ENCODE measurements at regions not wholly inside any gene's neighbourhood (a gene's known extent, or its start where the extent isn't known, plus 50 kb on each side); places are given as distances from the start of the nearest gene placed in this dataset.
"Not testable (repeated sequence)": the region's sequence is repeated elsewhere in the genome, so short reads cannot be mapped to it uniquely, and the experiment has no call there.

DNA sequence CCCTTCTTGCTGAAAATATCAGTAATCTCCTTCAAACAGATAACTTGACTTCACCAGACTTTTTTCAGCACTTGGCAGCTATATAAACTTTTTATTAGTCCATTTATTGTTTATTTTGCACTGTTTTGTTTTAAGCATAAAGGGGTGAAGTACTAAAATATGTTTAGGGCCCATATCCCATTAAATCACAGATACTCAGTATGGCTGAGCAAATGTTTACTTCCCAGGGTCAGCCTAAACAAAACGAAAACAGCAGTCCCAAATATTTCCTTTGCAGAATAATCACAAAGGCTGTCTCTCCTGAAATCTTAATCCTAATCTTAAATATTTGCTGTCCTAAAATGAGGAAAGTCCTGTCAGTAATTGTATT lies 649.6 kb downstream of the TNS3 start:
- DNase-seq = no peak

GRCh38 chr7:46930366-46930765 lies 651.5 kb downstream of the TNS3 start:
- no peak for DNase-seq

DNA sequence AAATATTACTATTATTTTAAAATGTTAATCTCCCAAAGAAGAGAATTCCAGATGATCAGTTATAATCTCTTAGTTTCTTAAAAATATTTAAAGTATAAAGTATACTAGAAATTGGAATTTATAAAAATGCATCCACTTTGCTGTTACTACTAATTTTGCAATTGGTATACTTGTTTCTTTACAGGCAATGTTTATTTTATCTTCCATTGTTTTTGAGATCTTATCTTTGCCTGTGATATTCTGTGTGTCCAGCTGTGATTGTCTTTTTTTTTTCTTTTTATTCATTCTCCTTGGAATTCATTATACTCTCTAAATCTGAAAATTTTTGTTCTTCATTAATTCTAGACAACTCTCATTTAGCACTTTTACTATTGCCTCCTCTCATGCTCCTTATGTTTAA lies 652.6 kb downstream of the TNS3 start:
- no peak for DNase-seq

- no peak for DNase-seq
Measured at GRCh38 chr7:46928719-46929118, 653.2 kb downstream of the TNS3 start.

- DNase-seq = no peak
Measured at GRCh38 chr7:46927131-46927810, 654.6 kb downstream of the TNS3 start.

- DNase-seq = no peak
Measured at GRCh38 chr7:46916581-46916980, 665.3 kb downstream of the TNS3 start.

- DNase-seq = no peak
Measured at GRCh38 chr7:46912692-46913091, 669.2 kb downstream of the TNS3 start.

DNA sequence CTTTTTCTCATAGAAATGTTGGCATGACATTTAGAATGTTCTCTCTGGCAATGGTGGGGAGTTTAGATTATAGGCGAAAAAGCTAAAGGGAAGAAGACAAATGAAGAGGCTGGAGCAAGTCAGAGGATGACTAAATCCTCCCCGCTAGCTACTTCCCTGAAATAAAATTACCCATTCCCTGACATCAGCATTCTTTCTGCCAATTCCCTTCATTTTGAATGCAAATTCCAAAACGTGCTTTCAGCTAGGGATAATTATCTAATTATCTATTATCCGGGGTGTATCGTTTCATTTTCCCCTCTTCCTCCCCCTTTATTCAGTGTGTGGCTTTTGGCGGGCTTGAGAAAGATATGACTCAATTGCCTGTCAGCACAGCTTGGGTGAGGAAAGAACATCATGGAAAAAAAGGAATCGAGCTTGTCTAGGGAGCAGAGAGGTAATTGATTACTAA lies 672.3 kb downstream of the TNS3 start:
- DNase-seq = no peak

- DNase-seq = no peak
Measured at GRCh38 chr7:46908770-46909169, 673.1 kb downstream of the TNS3 start.

GRCh38 chr7:46904523-46904922 lies 677.4 kb downstream of the TNS3 start:
- not testable (repeated sequence) for DNase-seq

DNA sequence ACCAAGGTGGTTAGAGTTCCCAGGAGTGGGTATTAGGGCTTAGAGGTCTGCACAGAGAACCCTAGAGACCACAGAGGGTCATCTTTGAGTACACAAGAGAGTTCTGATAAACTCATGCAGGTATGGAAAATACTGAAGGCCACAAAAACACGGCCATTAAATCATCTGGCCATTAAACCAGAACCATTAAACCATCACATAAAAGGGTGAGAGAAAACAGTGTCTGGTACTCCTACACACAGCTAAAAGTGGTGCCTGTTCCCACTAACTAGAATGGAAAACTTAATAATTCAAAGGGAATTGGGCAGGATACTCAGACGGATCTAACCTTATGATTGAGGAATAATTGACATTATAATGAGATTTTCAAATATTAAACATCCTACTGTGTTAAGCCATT lies 679.4 kb downstream of the TNS3 start:
- no peak for DNase-seq

DNA sequence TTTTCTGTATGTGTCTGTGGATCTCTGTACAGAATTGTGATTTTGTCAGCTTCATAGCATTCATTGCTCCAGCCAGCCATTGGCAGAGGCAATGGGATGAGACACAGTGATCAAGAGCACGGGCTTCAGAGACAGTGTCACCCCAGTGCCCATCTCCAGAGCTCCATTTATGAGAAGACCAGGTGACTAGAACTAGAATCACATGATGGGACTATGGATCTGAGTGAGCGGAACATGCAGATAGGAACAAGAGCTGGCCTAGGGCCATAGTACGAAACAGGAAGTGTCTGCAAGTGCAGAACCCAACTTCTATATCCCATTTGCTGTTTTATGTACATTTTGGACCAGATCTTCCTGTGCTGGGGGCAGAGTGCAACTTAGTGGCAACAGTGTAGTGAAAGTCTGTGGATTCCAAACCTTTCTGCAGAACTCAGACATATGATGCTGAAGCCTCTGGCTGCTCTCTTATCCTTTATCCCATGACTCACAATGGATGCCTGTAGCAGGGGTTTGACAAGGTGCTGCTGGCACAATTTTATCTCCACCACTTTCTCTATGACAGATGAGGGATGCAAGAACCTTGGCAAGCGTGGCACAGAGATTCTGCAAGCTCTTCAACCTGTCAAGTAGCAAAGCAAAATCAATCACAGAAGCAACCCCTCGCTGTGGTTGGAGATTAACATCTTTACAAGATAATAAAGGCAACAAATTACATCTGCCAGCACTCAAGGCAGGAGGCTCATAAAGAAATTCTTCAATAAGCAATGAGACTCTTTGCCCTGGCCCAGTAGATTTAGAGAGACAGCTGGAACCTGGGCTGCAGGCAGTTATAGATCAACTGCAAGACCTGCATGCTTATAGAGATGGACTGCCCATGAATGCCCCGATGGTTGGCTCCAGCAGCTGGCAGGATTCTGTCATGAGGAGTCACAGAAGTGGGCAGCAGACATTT lies 681.3 kb downstream of the TNS3 start:
- DNase-seq = no peak

DNA sequence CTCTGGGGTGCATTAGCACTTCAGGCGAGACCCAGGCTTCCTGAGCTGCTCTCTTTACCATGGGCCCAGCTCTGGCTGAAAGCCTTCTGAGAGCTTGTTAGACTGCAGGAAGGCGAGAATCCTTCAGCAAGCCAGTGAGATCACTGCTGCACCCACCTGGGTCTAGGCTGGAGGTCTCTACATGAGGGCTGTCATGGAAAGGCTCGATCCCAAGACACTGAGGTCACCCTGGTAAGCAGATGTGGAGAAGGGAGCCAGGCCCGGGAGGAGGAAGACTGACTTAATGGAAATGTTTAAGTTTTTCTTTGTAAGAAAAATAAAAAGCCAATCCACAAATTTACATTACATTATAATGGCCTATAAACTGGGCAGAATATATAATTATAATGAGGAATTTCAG lies 684.5 kb downstream of the TNS3 start:
- no peak for DNase-seq

GRCh38 chr7:46886669-46887374 lies 695.1 kb downstream of the TNS3 start:
- no peak for DNase-seq

GRCh38 chr7:46885167-46885566 lies 696.7 kb downstream of the TNS3 start:
- DNase-seq = no peak

DNA sequence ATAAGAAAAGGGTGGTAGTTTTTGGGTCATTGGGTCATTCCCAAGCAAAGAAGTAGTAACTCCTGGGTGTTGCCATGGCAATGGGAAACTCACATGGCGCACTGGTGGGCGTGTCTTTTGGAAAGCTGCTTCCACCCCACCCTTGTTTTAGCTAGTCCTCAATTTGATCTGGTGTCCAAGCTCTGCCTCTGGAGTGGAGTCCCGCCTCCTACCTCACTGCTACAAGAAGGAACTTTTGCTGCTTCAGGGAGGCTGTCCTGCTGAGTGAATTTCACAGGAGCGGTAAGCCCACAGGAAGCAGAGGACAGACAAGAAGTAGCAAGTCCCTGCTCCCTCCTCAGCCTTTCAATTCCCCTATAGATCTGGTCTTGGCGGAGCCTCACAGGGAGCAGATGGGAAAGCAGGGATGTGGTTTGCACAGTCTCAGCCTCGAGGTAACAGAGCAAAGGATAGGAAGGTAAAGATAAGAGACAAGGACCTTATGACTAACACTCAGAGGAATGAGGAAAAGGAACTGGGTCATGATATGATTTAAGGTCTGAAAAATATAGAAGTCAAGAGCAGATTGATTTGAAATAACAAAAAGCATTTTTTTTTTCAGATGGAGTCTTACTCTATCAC lies 700.3 kb downstream of the TNS3 start:
- no peak for DNase-seq

- no peak for DNase-seq
Measured at GRCh38 chr7:46880508-46881196, 701.3 kb downstream of the TNS3 start.

GRCh38 chr7:46879783-46880182 lies 702.1 kb downstream of the TNS3 start:
- no peak for DNase-seq

DNA sequence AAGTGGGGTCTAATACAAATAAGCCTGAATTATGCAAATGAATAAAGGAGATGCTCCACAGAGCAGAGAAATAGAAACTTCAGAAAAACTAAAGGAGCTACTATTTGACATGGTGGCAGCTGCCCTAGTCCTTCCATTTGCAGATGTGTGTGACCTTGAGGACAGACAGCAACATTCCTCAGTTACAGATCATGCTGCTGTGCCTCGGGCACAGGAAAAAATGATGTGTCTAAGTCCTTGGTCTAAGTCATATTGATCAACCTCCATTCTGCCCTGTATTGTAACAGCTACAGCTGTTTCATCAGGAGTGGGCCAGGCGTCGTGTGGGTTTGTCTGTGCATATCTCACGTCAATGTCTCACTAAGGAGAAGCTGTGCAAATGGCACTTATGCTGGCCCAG lies 710.4 kb downstream of the TNS3 start:
- no peak for DNase-seq

GRCh38 chr7:46864716-46865115 lies 717.2 kb downstream of the TNS3 start:
- DNase-seq = no peak

- no peak for DNase-seq
Measured at GRCh38 chr7:46859963-46860475, 721.9 kb downstream of the TNS3 start.

DNA sequence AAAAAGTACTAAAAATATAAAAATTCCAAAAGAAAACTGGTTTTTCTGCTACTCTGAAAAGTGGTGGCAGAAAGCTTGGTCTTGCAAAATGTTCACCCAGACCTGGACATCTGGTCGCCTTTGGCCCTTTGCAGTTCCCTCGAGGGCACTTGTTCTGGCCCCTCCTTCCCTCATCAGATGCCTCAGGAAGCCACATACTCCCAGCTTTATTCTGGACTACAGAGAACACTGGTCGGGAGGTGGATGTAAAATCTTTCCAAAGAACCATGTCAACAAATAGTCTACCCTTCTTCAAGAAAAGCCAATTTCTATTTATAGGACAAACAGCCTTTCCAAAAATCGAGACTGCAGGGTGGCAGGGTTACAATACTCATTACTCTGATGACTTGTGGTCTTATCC lies 726.1 kb downstream of the TNS3 start:
- DNase-seq = no peak
